AG20443 (cell line): ENCODE measurements at regions not wholly inside any gene's neighbourhood (a gene's known extent, or its start where the extent isn't known, plus 50 kb on each side); places are given as distances from the start of the nearest gene placed in this dataset.
"Not testable (repeated sequence)": the region's sequence is repeated elsewhere in the genome, so short reads cannot be mapped to it uniquely, and the experiment has no call there.

Experiments
- DNase-seq: peaks from one replicate; pipeline ENCODE4 v3.0.0; 2012; ENCODE audit warnings: low spot score, mixed read lengths

DNA sequence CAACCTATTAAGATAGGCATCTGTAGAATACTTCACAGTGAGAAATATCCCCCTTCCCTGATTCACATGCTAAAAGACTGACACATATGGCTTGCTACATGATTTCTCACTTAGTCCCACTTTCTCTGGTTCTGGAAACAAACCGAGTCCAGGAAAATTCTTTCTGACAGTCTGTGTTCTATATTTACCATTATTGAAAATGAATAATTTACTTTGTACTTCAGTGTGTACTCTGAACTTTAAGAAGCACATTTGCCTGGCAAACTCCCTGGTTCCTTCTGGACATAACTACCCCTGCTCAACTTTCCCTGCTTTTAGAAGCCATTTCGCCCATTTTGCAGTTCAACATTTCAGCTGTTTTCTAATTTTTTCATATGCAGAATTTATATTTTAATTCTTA lies 53.6 kb downstream of the APCS start:
- DNase-seq, result no peak

DNA sequence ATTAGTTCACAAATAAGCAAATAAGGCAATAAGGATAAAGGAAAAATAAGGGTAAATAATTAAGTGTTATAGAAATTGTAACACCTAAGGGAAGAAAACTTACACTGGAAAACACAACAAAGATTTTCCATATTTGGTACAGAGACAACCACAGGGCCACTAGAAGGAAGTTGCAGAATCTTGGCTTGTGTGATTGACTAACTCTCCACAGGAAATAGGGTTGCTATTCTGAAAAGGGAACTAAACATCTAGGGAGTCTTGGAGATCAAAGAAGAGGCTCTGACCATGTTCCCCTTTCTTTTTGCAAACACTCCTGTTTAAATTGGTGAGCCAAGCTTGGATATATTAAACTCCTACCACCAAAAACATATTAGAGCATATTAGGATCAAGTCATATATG lies 59.1 kb downstream of the APCS start:
- no peak for DNase-seq

DNA sequence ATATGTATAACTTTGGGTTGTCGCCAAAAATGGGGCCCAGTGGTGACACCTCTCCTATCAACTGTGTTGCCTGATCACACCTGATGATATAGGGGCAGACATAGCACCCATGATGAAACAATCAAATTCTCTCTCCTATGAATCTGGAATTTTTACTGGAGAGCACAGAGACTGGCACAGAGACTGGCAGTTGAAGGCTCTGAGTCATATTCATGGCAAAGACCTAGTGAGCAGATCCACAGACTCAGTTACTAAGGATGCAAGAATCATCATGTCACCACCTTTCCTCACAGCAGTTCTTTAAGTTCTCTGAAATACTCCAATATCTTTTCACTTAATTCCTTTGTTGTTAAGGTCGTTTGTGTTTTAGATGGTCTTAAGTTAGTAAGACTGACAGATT lies 60.0 kb downstream of the APCS start:
- DNase-seq, result no peak

GRCh38 chr1:159652506-159652905 lies 61.9 kb downstream of the CRP start:
- DNase-seq, result peak; percentile 46

DNA sequence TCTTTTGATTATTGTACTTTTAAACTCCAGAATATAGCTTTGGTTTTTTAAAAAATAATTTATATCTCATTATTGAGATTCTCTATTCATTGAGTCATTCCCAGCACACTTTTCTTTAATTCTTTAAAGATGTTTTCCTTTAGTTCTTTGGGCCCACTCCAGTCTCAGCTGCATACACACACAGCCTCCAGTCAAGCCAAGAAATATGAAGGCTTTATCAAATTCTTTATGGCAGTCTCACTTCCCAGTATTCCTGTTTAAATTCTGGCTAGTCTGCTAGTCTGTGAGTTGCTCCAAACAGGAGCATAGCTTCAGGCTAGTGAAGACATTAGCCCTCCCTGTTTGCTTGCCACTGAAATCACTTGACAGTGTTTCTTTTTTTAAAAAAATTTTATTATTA lies 61.2 kb downstream of the CRP start:
- peak; percentile 61 for DNase-seq

- DNase-seq, result not testable (repeated sequence)
Observed at GRCh38 chr1:159657477-159657876, 56.9 kb downstream of the CRP start.
